ENCODE measurements at regions not wholly inside any gene's neighbourhood (a gene's known extent, or its start where the extent isn't known, plus 50 kb on each side); places are given as distances from the start of the nearest gene placed in this dataset.

DNA sequence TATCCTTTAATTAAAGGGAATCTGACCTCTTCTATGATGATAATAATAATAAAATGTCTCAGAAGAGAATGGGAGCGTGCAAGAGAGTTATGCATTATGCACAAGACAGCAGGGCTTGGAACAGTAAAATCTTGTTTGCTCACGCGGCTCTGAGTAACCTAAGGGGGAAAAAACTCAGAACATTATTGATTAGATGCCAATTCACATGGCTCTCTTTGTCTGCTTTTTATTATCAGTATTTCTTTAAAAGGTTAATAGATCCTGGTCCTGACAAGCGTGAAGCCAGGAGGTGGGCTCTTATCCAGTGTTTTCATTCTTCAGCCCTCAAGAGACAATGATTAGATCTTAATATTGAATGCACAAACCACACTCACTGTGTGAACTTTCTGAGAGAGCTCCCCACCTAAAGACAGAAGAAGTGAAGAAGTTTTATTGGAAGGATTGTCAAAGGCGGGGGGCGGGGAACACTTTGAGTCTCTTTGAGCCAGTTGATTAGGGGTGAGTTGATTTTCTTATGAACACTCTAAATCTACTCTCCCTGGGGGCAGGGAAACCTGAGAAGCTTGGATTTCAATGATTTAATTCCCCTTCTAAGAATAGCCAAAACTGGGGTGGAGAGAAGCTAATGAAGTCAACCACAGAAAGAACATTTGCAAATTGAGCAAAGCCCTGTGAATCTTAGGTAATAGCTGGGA is 127.5 kb upstream of the CTAGE1 start:
- no peak for DNase-seq

DNA sequence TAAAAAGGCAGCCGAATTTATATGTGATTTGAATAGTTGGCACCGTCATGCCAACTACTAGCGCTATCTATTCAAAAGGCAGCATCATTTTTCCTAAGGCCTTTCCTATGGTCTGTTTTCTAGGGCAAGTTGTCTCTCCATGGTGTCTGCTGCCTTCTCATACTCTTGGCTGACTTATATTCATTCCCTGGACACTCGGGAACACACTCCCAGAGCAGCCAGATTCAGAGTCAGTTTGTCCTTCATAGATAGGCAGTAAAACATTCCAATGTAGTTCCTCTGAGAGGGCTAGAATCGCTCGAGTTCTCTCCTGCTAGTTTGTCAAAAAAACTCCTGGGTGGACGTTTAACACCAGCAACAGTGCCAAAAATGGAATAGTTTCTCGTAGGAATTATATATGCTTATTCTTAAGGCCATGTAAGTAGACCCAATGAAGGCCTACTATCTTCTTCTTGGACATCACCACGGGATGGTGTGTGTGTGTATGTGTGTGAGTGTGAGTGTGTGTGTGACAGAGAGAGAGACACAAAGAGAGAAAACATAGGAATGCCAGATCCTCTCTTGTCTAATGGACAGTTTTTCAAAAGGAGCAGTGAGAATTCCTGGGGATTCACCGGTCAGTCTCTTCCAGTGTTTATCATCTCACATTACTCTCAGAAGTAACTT is 129.3 kb upstream of the CTAGE1 start:
- no peak for DNase-seq

DNA sequence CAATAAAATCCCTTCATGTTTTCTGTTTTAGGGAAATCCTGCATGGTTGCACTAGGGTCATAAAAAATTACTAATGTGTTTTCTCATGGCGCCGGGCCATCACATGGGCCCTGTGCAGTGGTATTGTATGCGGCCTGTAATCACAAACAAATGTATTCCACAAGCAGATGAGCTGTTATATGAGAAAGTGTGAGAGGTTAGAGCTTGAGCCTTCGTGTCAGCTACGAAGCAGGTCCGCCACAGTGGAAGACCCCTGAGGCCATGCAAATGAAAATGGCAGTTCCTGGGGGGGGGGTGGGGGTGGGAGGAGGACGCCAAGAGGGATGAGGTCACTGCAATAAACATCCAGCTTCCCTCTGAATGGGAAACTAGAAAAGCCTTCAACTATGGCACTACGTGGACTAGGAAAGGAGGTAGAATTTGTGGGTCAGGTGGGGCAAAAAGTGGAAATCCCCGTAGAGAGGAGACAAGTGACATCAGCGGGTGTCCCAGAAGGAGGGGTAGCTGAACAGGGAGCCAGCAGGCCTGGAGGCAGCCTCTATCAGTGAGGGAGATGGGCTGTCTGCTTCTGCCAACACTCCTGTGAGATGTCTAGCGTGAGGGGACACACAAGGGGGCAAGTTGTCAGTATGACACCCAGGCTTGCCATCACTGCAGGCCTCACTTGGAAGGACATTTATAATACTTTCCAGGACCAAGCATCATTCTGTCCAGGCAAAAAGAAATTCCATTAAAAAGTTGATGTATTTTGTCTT is 130.3 kb upstream of the CTAGE1 start:
- DNase-seq = no peak

DNA sequence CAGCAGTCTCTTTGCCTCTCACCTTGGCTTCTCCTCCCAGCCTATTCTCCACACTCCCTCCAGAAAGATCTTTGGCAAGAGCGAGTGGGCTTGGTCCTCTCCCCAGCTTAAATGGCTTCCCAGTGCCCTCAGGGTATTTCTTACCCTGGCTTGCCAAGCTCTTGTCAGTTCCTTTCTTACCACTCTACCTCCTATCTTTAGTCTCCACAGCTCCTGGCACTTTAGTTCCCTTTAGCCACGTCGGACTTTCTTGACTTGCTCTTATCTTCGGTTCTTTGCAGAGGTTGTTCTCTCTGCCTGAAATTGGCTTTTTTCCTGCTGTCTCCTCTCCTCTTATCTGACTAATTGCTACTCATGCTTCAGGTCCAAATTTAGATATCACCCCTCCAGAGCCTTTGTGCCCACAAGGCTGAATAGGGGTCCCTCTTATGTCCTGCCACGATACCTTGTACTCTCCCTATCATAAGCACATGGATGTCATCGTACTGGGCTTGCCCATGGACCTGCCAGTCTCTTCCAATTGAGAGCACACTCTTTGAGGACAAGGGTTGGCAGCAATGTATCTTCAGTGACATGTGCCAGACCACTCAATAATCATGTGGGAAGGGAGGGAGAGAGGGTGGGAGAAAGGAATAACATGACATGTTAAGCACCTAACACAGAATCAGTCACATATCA is 131.7 kb upstream of the CTAGE1 start:
- DNase-seq = no peak

DNA sequence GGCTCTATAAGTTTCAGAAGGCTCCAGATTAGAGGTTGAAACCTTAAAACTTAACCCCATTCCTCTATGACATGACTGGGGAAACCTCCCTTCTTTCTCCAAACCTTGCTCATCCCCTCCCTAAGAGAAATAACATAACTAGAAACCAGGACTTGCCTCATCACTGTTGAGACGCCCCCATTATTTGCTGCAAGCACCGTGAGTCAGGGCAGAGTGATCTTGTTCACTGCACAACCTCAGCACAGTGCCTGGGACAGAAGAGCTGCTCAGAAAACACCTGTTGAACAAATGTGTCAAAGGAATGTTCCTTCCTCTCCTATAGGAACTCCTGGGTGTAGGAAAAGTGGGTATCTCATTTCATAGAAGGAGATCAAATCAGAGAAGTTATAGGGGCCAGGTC is 132.7 kb upstream of the CTAGE1 start:
- DNase-seq = no peak

DNA sequence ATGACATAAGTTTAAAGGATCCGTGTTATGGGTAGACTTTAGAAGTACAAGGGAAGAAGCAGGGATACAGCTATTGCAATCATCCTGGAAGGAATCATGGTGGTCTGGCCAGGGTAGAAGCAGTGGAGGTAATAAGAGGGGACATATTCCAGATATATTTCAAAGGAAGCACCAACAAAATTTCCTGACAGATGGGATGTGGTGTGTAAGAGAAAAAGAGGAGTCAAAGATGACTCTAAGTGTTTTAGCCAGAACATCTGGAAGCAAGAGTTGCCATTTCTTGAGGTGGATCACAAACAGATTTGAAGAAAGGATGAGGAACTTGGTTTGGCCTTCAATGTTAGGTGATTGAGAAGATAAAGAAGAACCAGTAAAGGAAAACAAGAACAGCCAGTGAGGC is 133.1 kb upstream of the CTAGE1 start:
- DNase-seq = no peak

DNA sequence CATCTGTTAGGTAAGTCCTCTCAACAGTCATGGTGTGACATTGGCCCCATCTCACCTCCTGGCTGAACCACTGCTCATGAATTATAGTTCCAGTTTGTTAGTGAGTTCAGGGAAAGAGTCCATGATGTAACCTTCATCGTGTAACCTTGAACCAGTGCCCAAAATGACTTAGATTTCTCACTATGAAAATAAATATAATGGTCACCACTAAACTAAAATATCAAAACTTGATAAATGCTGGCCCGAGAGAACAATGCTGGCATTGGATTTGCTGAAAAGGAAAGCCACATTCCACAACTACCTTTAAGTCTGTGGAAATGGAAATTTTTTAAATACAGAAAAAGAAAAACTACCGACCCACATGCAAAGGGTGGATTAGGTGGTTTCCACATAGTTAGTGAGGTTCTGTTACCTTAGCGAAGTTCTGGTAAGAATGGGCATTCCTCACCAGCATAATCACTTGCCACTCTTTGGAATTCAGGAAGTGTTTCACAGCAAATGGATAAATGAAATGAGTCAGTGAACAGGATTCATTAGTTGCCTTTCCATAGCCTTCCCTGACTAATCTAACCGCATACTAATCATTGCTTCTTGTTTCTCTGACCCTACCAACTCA is 133.9 kb upstream of the CTAGE1 start:
- no peak for DNase-seq

DNA sequence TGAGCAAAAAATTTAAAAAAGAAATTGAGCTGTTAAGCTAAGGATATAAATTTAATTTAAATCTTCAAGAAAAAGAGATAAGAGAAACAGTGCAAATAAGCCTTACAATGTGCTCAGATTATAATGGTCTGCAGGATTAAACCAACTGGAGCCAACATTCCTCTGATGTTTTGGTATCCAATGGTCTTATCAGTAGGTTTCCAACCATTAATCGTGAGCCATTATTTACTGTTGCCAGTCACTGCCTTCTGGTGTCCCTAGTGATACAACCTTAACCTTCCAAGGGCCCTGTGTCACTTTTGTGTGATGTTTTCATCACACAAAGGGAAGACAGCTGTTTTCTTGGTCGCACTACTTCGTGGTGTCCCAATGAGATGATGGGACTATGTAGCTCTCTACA is 134.5 kb upstream of the CTAGE1 start:
- no peak for DNase-seq

DNA sequence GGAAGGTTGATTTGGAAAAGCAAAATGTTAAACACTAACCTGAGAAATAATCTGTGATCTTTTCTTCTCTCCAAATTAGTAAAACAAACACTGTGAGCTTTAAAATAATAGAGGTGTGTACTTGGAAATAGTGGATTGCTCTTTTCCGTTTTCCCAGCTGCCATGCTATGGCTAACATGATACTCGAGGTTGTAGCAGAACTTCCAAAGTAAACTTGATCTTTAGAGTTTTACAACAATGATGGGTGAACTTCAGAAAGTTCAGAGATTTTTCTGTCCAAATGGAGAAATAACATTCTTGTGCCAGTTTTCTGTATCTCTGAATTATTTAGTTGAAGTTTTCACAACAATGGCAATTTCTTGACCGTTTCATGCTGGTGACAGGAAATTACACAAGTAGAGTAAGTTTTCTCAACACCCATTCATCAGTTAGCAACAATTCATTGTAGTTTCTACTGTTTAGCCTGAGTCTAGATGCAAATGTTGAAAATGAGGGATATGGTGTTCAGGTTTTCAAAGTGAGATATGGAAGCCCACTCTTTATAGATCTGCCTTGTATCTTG is 135.3 kb upstream of the CTAGE1 start:
- DNase-seq = no peak

DNA sequence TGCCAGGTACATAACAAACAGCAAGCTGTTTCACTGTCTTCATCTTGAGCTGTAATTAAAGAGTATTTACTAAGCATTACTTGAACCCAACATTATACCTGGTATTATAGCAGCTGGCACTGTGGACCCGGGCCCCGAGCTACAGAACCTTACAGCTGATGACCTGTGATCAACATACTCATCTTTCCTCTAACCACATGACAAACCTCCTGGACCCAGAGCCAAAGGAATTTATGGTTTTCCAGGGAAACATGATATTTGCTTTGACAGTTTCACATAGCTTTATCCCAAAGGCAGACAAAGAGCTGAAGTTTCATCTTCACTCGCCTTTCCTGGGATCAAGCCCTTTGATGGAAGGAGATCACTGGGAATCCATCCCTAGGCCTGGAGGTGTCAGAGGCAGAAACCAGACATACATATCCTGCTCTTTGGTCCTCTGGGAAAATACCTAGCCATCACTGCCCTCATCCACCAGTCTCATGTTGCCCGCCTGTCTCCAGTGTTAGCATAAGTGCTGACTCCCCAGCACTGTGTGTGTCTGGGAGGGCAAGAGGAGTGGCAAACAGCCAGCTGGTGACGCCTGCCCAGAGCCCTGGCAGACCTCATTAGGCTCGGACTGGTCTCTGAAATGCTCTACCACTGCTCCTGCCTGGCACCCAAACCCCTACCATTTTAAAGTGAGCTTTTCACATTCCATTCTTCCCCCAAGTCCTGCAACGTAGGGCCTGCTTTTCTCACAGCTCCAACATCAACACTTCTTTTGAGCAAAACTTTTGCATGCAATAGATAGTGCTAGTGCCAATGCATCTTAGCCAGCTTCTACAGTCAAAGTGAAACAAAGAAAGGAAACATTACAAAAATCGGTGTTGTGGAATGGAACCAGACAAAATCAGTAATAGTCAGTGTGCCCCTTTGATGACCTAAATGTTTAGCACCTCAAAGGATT is 138.8 kb upstream of the CTAGE1 start:
- no peak for DNase-seq

DNA sequence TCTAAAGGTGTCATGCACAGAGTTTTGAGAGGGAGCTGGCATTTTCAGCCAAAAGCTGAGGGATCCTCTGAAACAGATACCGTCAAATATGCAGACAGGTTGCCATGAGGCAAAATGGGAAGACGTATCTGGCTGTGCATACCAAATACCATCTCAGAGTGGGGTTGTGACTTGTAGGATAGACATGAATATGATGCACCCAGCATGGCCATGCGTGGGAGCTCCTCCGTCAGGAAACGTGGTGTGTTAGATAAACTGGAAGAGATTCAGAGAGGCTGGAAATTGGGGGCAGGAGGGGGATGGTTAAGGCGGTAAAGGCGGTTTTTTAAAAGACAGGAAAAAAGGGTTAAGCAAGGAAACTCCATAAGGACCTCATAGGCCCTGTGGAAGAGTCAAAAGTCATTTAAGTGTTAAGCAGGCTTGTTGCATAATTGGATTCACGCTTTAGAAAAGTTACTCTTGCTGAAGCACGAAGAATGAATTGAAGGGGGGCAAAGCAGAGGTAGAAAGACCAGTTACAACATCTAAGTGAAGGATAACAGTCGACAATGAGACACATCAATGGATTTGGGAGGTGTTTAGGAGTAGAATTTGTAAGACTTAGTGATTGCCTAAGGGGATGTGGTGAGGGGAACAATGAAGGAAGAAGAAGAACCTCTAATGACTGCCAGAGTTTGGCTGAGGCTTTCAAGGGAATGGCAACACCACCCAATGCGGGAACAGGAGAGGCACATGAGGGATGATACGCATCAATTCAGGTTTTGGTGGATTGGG is 139.6 kb upstream of the CTAGE1 start:
- DNase-seq = no peak

DNA sequence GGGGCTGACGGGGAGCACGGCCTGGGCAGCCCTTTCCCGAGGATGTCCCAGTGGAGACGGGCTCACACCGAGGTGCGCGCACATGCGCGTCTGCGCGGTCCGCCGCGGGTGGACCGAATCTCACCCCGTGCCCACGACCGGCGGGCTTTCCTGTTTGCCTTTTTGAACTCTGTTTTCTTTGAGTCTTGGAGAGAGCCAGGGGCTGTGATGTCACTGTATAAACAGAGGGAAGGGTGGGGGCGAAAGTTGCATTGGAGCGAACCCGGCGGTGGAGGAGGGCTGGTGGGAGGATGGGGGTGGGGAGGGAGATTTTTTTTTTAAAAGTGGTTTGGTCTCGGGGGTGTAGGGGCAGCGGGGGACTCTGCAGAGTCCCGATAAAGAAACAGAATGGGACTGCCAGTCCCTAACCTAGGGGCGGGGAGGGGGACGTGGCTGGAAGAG is 141.2 kb upstream of the CTAGE1 start:
- no peak for DNase-seq

DNA sequence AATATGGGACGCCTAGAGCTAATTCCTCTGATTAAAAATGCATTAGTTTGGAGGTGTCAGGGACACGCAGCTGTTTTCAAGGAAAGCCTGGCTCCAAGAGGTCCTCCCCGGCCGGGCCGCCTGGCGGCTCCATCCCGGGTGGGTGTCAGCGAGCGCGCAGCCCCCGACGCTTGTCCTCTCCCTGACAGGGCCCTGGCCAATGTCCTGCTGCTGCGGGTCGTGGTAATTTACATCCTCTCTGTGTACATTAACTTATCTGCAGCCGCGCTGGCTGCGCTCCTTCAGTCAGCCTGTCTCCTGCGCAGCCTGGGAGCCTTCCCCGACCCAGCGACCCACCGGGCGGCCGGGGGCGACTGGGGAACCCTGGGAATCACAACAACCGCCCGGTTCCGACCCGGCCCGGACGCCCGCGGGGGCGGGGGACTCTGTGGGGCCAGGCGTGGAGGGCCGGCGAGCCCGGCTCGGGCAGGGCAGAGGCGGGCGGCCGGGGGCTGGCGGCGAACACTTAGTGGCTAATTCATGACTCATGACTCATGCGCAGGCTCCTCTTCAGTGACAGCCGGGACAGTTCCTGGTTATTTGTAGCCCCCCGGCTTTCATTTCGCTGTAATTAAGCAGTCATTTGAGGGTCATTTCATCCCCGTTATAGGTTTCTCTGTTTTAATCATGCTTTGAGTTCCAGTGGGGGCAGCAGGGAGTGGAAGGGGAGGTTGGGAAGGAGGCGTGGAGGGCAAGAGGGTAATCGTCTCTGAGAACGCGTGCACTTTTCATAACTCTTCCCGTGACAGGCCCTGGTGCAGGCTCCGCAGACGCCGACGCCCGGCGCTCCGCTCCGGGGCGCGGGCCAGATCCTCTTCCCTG is 141.9 kb upstream of the CTAGE1 start:
- DNase-seq = peak; percentile 13

DNA sequence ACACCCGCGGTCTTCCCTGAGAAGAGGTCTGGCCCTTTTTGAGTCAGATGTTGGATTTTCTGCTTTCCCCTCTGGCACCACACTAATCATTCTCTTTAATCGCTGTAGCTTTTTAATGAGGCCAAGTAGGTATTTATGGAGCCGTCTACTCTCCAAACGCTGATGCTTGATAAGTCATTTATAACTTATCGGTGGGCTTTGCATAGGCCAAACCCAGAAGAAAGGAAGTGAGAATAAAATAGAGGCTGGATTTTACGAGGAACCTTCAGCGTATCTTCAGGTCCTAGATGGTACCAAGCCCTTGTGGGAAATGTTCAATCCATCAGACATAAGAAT is 142.5 kb upstream of the CTAGE1 start:
- DNase-seq = no peak

DNA sequence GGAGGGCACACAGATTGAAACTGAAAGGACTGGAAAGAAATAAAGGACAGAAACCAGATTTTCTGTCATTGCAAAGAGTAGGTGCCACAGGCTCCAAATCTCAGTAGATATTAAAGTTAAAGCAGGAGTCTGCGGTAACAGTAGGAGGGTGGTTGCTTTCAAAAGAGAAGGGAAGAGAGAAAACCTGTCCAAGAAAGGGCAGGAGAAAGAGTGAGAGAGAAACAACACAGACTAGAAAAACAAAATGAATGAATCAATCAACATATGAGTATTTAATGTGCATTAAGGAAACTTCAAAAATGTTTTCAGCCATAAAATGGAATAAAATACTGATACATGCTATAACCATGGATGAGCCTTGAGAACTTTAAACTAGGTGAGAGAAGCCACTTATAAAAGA is 143.1 kb upstream of the CTAGE1 start:
- DNase-seq = no peak

DNA sequence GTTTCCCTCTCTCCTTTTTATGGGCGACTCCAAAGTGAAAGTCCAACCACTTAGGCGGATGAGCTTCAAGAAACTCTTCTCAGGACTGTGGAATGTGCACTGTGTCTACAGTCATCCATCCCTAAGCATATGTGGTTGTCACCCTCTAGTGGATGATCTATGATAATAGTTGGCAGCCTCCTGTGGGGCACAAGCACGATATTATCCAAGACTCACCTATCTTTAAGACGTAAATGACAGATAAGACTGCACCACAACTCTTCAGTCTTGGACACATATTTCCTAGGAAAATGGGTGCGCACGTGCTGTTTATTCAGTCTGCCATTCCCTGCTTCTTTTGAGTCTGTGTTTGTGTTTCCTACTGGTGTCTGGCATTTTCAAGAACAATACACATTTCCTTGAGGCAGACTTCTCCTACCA is 145.5 kb upstream of the CTAGE1 start:
- DNase-seq = peak; percentile 70

DNA sequence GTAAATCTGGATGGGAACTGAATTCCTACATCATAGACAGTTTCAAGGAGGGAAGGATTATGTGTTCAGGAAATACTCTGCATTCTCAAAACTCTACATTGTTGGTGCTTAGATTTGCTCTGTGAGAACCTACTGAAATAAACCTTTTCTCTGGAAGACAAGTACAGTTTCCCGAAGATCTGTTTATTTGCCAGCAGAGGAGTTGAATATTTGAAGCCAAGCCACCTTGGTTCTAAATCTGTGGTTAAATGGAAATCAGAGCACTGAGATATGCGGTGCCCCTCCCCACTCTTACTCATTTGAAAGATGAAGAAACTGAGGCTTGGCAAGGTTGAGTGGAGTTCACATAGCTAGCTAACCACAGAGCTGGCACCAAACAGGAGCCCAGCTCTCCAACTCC is 146.3 kb upstream of the CTAGE1 start:
- DNase-seq = no peak

DNA sequence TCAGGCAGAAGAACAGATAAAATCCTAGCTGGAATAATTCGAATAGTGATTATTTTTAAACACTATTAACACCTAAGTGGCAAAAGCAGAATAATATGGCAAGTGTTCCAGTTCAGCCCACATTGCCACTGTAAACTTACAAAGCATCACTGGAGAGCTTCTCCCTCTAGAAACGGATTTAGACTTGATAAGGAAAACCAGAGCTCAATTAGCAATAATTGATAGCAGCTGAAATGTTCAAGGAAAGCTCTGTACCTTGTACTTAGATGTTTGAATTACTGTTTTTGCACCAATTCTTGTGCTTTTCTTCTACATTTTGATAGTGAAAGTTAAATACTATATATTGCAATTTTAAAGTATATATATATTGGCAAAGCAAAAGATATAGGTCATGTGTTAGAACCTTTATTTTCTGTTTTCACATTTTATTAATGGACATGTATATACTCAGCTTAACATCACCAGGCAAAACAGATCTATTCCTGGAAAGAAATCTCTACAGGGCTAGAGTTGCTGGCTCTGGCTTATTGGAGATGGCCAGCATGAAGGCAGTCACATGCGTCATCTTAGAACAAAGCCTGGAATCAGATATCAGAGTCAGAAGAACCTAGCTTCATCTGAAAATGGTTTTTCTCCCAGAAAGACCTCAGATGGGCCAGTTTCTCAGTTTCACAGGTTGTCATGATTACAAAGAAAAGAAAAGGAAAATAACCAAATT is 149.1 kb upstream of the CTAGE1 start:
- DNase-seq = no peak

DNA sequence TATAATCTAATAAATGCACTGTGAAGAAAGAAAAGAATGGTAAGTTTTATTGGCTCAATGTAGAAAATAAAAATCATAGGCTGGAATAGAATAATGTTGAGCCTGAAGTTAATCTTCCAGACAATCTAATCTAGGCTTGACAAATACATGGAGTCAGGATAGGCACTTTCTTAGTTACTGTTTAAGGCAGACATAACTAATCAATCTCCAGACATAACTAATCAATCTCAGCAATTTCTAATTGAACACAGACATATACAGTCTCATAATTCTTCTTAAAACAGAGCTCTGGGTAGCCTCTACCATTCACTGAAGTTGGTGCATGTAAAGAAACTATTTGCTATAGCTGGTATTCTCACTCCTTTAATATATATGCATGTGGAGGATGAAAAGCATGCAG is 150.1 kb upstream of the CTAGE1 start:
- DNase-seq = no peak

Data from hematopoietic multipotent progenitor cell treated with erythropoietin and hydrocortisone succinate and interleukin-3 and kit ligand, for 6 days (in vitro differentiated cells).